HCT116 (cell line): ENCODE measurements at regions not wholly inside any gene's neighbourhood (a gene's known extent, or its start where the extent isn't known, plus 50 kb on each side); places are given as distances from the start of the nearest gene placed in this dataset.

Experiments used
- CBX3 ChIP-seq: IDR thresholded peaks from 2 replicates; pipeline ENCODE4 v1.6.1; 2012; ENCODE audit warnings: low read depth
- CEBPB ChIP-seq: IDR thresholded peaks from 2 replicates; pipeline ENCODE4 v1.6.1; 2012; ENCODE audit warnings: low read depth
- EGR1 ChIP-seq: IDR thresholded peaks from 2 replicates; pipeline ENCODE4 v1.6.1; 2012; ENCODE audit warnings: low read depth
- ELF1 ChIP-seq: IDR thresholded peaks from 2 replicates; pipeline ENCODE4 v1.6.1; 2012; ENCODE audit warnings: low read depth, borderline replicate concordance
- EZH2 ChIP-seq: fragments of 200-600 bp; sonication (generic); IDR thresholded peaks from 2 replicates; pipeline ENCODE4 v1.6.1; 2017; ENCODE audit warnings: antibody characterized with exemption, mixed run types
- POLR2A ChIP-seq: IDR thresholded peaks from 2 replicates; pipeline ENCODE4 v1.7.0; 2011; ENCODE audit warnings: borderline replicate concordance; ENCODE audit not compliant: insufficient read depth, insufficient read length; ENCODE audit errors: extremely low read depth
- POLR2AphosphoS5 ChIP-seq: IDR thresholded peaks from 2 replicates; pipeline ENCODE4 v1.6.1; 2011; ENCODE audit warnings: mild to moderate bottlenecking, low read depth, low read length, moderate library complexity
- SP1 ChIP-seq: IDR thresholded peaks from 2 replicates; pipeline ENCODE4 v1.6.1; 2012; ENCODE audit warnings: low read depth
- ZFX ChIP-seq: fragments of 450-650 bp; IDR thresholded peaks from 2 replicates; pipeline ENCODE4 v1.6.1; 2017
- ZNF274 ChIP-seq: fragments of 200-500 bp; sonication (Bioruptor generic); IDR thresholded peaks from 2 replicates; pipeline ENCODE4 v1.6.1; 2014; ENCODE audit warnings: mild to moderate bottlenecking, low read depth, low read length, inconsistent platforms
- TF ChIP-seq, protein P1 (sequence below), 3 experiments: fragments of 200-600 bp in 1 of 3; sonication (generic) in 1 of 3; IDR thresholded peaks in 2 of 3; conservative IDR thresholded peaks in 1 of 3; 2 replicates each; pipeline ENCODE4 v1.5.1; 2012 to 2017; ENCODE audit warnings: low read depth in 2 of 3, low read length in 2 of 3, antibody characterized with exemption in 1 of 3, borderline replicate concordance in 1 of 3, control low read depth in 1 of 3, mild to moderate bottlenecking in 1 of 3, mixed read lengths in 1 of 3, mixed run types in 1 of 3, moderate library complexity in 1 of 3; ENCODE audit not compliant: insufficient read depth in 1 of 3
- TF ChIP-seq, protein P2 (sequence below): IDR thresholded peaks from 2 replicates; pipeline ENCODE4 v1.6.1; 2012; ENCODE audit warnings: low read depth
- TF ChIP-seq, protein P3 (sequence below): IDR thresholded peaks from 2 replicates; pipeline ENCODE4 v1.6.1; 2011; ENCODE audit warnings: mild to moderate bottlenecking, low read length, moderate library complexity; ENCODE audit not compliant: insufficient replicate concordance; ENCODE audit errors: extremely low read depth

DNA sequence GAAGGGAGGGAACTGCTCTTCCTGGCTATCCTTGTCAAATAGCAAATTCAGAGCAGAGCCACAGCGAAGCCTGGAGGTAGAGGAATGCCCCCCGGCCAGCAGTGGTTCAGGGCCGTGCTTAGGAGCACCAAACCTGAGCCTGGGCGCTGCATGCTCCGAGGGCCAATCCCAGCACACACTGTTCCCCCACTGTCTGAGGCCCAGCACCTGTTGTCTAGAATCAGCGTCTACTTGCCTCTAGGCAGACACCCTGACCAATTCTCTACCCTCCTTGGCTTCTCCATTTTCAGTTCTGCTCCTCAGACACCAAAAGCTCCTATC is 177.6 kb upstream of the PKDCC start:
- TF ChIP-seq POLR2AphosphoS5 (no peak), EZH2 (no peak), CEBPB (no peak), POLR2A (no peak), SP1 (no peak), EGR1 (no peak), ZFX (no peak), ZNF274 (no peak), CBX3 (no peak), ELF1 (no peak)
- TF ChIP-seq, protein P1, sequence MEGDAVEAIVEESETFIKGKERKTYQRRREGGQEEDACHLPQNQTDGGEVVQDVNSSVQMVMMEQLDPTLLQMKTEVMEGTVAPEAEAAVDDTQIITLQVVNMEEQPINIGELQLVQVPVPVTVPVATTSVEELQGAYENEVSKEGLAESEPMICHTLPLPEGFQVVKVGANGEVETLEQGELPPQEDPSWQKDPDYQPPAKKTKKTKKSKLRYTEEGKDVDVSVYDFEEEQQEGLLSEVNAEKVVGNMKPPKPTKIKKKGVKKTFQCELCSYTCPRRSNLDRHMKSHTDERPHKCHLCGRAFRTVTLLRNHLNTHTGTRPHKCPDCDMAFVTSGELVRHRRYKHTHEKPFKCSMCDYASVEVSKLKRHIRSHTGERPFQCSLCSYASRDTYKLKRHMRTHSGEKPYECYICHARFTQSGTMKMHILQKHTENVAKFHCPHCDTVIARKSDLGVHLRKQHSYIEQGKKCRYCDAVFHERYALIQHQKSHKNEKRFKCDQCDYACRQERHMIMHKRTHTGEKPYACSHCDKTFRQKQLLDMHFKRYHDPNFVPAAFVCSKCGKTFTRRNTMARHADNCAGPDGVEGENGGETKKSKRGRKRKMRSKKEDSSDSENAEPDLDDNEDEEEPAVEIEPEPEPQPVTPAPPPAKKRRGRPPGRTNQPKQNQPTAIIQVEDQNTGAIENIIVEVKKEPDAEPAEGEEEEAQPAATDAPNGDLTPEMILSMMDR (IDR thresholded peaks at IDR 0.05 in 2 of 3, conservative IDR thresholded peaks at IDR 0.05 in 1 of 3; ENCODE audit: borderline replicate concordance in 1 of 3, insufficient read depth in 1 of 3, low read depth in 2 of 3, low read length in 2 of 3), result no peak
- TF ChIP-seq, protein P2, sequence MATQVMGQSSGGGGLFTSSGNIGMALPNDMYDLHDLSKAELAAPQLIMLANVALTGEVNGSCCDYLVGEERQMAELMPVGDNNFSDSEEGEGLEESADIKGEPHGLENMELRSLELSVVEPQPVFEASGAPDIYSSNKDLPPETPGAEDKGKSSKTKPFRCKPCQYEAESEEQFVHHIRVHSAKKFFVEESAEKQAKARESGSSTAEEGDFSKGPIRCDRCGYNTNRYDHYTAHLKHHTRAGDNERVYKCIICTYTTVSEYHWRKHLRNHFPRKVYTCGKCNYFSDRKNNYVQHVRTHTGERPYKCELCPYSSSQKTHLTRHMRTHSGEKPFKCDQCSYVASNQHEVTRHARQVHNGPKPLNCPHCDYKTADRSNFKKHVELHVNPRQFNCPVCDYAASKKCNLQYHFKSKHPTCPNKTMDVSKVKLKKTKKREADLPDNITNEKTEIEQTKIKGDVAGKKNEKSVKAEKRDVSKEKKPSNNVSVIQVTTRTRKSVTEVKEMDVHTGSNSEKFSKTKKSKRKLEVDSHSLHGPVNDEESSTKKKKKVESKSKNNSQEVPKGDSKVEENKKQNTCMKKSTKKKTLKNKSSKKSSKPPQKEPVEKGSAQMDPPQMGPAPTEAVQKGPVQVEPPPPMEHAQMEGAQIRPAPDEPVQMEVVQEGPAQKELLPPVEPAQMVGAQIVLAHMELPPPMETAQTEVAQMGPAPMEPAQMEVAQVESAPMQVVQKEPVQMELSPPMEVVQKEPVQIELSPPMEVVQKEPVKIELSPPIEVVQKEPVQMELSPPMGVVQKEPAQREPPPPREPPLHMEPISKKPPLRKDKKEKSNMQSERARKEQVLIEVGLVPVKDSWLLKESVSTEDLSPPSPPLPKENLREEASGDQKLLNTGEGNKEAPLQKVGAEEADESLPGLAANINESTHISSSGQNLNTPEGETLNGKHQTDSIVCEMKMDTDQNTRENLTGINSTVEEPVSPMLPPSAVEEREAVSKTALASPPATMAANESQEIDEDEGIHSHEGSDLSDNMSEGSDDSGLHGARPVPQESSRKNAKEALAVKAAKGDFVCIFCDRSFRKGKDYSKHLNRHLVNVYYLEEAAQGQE, result no peak
- TF ChIP-seq, protein P3, sequence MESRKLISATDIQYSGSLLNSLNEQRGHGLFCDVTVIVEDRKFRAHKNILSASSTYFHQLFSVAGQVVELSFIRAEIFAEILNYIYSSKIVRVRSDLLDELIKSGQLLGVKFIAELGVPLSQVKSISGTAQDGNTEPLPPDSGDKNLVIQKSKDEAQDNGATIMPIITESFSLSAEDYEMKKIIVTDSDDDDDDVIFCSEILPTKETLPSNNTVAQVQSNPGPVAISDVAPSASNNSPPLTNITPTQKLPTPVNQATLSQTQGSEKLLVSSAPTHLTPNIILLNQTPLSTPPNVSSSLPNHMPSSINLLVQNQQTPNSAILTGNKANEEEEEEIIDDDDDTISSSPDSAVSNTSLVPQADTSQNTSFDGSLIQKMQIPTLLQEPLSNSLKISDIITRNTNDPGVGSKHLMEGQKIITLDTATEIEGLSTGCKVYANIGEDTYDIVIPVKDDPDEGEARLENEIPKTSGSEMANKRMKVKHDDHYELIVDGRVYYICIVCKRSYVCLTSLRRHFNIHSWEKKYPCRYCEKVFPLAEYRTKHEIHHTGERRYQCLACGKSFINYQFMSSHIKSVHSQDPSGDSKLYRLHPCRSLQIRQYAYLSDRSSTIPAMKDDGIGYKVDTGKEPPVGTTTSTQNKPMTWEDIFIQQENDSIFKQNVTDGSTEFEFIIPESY, result no peak
